NT2/D1 (cell line): ENCODE measurements at regions not wholly inside any gene's neighbourhood (a gene's known extent, or its start where the extent isn't known, plus 50 kb on each side); places are given as distances from the start of the nearest gene placed in this dataset.

Experiments
- SUZ12 ChIP-seq: IDR thresholded peaks from 2 replicates; pipeline ENCODE4 v1.6.1; 2011; ENCODE audit not compliant: insufficient read length, insufficient read depth; ENCODE audit errors: extremely low read depth
- YY1 ChIP-seq: IDR thresholded peaks from 2 replicates; pipeline ENCODE4 v1.6.1; 2011; ENCODE audit not compliant: insufficient read length, insufficient read depth
- ZNF274 ChIP-seq: IDR thresholded peaks from 2 replicates; pipeline ENCODE4 v1.6.1; 2011; ENCODE audit warnings: mild to moderate bottlenecking, low read depth, low read length

- TF ChIP-seq YY1 (no peak), SUZ12 (no peak), ZNF274 (no peak)
Observed at GRCh38 chr3:159830523-159831154, 158.0 kb upstream of the IL12A start.
